DMS 273 (cell line): ENCODE measurements at regions not wholly inside any gene's neighbourhood (a gene's known extent, or its start where the extent isn't known, plus 50 kb on each side); places are given as distances from the start of the nearest gene placed in this dataset.

Source experiments
- DNase-seq: peaks from one replicate; lab custom pipeline; 2025; ENCODE audit not compliant: unreplicated experiment; lab: John Stamatoyannopoulos, UW

GRCh38 chr12:83198291-83199015 lies 511.7 kb downstream of the TMTC2 start:
- DNase-seq = no peak

- DNase-seq = no peak
These were observed 510.8 kb downstream of the TMTC2 start for GRCh38 chr12:83197483-83197914.

DNA sequence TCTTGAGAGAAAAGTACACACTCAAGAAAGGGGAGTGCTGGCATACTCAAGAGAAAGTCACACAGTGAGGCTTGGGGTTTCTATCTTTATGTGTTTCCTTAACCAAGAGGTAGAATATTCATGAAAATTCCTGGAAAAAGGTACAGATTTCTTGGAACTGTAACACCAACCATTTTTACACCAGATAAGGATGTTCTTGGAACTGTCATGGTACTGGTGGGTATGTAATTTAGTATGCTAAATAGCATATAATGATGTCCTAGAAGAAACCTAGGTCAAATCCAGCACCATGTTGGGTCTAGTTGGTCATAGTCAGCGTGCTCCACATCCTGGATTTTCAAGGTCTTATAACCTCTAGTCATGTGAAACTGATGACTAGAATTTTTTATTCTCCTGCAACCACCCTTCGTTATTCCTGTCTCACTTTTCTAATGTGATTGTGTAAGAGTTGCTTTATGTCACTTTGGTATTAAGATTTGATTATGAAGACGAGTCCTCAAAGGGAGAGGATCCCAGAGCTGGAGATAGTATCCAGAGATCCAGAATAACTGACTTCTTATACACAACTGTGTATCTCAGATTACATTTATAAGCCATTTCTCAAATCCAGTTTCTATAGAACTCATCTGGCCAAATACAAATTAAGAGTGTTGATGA lies 510.1 kb downstream of the TMTC2 start:
- no peak for DNase-seq

DNA sequence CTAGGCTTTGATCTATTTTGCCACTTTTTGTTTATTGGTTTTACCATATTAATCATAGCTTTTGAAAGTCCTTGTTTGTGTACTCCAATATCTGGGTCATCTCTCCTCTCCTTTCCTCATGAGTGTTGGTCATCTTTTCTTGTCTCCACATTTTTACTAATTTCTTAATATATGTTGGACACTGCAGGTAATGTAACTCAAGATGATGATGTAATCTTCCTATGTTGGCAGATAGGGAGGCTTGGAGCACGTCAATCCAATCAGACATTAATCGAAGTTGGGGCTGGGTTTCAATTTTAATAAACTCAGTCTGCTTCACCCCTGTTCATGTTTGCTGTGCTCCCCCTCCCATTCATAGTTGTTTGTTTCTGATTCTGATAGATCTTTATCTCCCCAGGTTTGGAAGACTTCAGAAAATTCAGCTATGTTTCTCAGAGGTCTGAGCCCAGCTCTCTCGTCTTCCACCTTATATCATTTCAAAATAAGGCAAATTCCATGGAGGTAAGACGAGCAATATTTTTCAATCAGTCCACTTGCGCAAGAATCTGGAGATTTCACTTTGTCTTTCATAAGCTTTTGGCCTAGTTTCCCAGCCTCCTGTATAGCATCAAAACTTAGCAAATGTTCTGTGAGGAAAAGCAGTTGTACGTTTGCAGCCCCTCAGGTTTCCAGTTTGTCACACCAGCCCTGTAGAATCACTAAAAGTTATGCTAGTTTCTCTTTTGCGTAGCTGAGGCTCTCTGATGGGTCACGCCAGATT lies 504.1 kb downstream of the TMTC2 start:
- DNase-seq = no peak

- no peak for DNase-seq
These were observed 499.7 kb downstream of the TMTC2 start for GRCh38 chr12:83186419-83186818.

GRCh38 chr12:83185241-83185640 lies 498.5 kb downstream of the TMTC2 start:
- DNase-seq = no peak
